ENCODE measurements at regions not wholly inside any gene's neighbourhood (a gene's known extent, or its start where the extent isn't known, plus 50 kb on each side); places are given as distances from the start of the nearest gene placed in this dataset.
"Not testable (repeated sequence)": the region's sequence is repeated elsewhere in the genome, so short reads cannot be mapped to it uniquely, and the experiment has no call there.

DNA sequence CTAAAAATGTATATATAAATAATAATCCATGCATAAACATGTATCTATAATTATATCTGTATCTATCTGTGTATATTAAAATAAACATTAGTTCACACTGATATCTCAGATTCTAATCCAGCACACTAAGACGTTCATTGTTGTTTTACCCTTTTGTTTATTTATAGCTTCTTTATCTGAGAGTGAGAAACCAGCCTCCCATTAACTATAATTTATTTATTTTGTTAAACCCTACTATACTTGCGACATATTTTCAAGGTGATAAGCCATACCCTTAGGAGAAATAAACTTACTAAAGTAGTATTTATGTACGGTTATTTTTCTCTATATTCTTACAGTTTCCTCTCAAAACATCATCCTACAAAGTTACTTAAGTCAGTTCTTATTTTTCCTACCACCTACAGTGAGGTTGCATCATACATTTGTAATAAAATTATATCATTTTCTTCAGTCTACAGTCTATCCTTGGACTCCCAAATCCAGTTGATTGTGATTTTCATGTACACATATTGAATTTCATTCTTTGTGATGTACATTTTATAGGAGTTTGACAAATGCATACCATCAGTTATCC, 726.4 kb upstream of the FAM174A start:
- no peak overlapping the region for H3K4me3 ChIP-seq (ENCODE audit: low read length)
- no peak overlapping the region for H3K9ac ChIP-seq (ENCODE audit: low read length)
- no peaks in the 10 kb centered on the region for H3K27me3 ChIP-seq (ENCODE audit: control insufficient read depth, insufficient read depth, low read length)
- no peaks in the 10 kb centered on the region for H3K4me1 ChIP-seq (ENCODE audit: control insufficient read depth, insufficient read depth, low read length)
- H3K27ac ChIP-seq (ENCODE audit: low read depth, low read length), result no peak overlapping the region
- H3K36me3 ChIP-seq (ENCODE audit: control insufficient read depth, insufficient read depth, low read length), result no peaks in the 10 kb centered on the region

DNA sequence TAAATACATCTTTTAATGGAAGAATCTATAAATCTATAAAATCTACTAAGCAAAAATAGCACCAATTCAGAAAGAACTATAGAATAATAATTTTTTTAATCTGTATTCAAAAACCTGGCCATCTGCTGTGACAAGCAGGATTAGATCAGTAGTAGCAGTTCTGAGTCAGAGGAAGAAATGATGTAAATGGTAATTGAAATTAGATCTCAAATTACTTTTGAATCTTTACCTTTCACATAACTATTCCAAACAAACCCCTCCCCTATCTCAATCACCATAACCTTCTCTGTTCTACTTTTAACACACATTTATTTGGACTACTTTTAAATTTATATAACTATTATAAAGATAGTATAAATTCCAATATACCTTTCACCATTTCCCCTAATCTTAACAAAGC, 727.8 kb upstream of the FAM174A start:
- Histone ChIP-seq H3K36me3 (ENCODE audit: control insufficient read depth, insufficient read depth, low read length) (no peaks in the 10 kb centered on the region), H3K4me3 (ENCODE audit: low read length) (no peak overlapping the region), H3K27me3 (ENCODE audit: control insufficient read depth, insufficient read depth, low read length) (no peaks in the 10 kb centered on the region), H3K9ac (ENCODE audit: low read length) (no peak overlapping the region), H3K27ac (ENCODE audit: low read depth, low read length) (no peak overlapping the region), H3K4me1 (ENCODE audit: control insufficient read depth, insufficient read depth, low read length) (no peaks in the 10 kb centered on the region)

DNA sequence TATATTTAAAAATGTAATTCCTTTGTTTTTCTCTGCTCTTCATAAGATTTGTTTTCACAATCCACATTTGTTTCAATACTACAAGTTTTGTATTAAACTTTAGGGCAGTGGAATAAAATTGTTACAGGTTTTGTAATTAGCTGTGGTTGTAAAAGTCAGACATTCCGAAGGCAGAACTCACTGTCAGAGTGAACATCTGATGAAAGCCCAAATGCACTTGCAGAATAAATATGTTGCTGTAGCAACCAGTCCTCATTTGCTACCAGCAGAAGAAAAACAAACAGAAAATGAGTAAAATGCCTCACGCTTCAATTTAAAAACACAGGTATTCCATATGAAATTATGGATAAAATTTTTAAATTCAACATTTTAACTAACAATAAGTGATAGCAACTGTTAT, 740.1 kb upstream of the FAM174A start:
- Histone ChIP-seq H3K9ac (ENCODE audit: low read length) (no peak overlapping the region), H3K4me1 (ENCODE audit: control insufficient read depth, insufficient read depth, low read length) (no peaks in the 10 kb centered on the region)

DNA sequence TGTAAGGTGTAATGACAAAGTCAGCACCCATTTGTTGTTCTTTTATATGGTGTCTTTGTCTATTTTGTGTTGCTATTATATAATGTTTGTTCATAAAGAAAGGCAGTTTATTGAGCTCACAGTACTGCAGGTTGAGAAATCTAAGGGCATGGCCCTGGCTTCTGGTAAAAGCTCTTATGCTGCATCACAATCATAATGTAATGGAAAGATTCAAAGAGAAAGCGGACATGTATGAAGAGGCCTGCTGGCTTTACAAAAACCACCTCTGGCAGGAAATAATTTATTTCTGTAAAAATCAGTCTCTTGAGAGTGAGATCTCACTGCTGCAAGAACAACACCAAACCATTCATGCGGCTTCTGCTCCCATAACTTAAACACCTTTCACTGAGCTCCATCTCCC, 746.7 kb upstream of the FAM174A start:
- Histone ChIP-seq H3K4me3 (ENCODE audit: low read length) (no peak overlapping the region), H3K36me3 (ENCODE audit: control insufficient read depth, insufficient read depth, low read length) (no peaks in the 10 kb centered on the region), H3K27ac (ENCODE audit: low read depth, low read length) (no peak overlapping the region), H3K4me1 (ENCODE audit: control insufficient read depth, insufficient read depth, low read length) (no peaks in the 10 kb centered on the region), H3K27me3 (ENCODE audit: control insufficient read depth, insufficient read depth, low read length) (no peaks in the 10 kb centered on the region), H3K9ac (ENCODE audit: low read length) (no peak overlapping the region)

More for the DNA sequence above, 740.1 kb upstream of the FAM174A start:
- Histone ChIP-seq H3K27ac (ENCODE audit: low read depth, low read length) (no peak overlapping the region), H3K4me3 (ENCODE audit: low read length) (no peak overlapping the region), H3K36me3 (ENCODE audit: control insufficient read depth, insufficient read depth, low read length) (no peaks in the 10 kb centered on the region), H3K27me3 (ENCODE audit: control insufficient read depth, insufficient read depth, low read length) (no peaks in the 10 kb centered on the region)

DNA sequence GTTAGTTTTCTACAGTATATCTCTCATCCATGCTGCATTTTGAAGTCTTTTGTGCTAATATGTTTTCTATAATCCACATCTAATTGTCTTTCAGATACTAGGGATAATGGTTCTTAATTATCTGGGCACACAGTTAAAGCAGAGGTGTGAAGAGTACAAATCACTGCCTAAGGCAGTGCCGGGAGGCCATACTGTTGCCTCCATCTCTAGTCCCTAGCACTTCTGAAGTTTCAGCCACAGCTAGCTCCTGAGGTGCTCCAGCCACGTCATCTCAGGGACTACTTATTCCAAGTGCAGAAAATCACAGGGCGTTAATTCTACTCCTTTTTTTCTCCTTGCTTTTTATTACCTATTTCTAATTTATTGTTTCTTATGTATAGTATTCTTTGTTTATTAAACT, 760.0 kb upstream of the FAM174A start:
- no peak overlapping the region for H3K4me3 ChIP-seq (ENCODE audit: low read length)

DNA sequence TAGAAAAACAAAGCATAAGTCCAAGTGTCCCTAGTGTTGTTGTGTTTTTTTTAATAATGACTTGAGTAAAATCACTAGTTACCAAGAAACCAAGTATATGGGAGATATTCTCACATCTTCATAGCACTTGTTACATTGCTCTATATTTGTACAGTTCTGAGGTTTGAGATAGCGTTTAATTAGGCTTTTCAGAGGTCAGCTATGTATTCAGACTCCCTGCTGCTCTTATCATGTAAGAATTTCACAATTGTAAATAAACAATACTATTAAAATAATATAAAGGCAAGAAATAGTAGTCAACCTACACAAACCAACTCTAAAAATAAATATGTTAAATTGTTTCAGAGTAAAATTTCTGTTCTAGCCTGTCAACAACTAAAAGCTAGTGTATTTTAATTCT, 761.9 kb upstream of the FAM174A start:
- Histone ChIP-seq H3K27ac (ENCODE audit: low read depth, low read length) (no peak overlapping the region), H3K27me3 (ENCODE audit: control insufficient read depth, insufficient read depth, low read length) (no peaks in the 10 kb centered on the region), H3K4me1 (ENCODE audit: control insufficient read depth, insufficient read depth, low read length) (no peaks in the 10 kb centered on the region), H3K4me3 (ENCODE audit: low read length) (no peak overlapping the region), H3K9ac (ENCODE audit: low read length) (no peak overlapping the region), H3K36me3 (ENCODE audit: control insufficient read depth, insufficient read depth, low read length) (no peaks in the 10 kb centered on the region)

More for the DNA sequence above, 760.0 kb upstream of the FAM174A start:
- Histone ChIP-seq H3K27ac (ENCODE audit: low read depth, low read length) (no peak overlapping the region), H3K9ac (ENCODE audit: low read length) (no peak overlapping the region), H3K36me3 (ENCODE audit: control insufficient read depth, insufficient read depth, low read length) (no peaks in the 10 kb centered on the region), H3K27me3 (ENCODE audit: control insufficient read depth, insufficient read depth, low read length) (no peaks in the 10 kb centered on the region), H3K4me1 (ENCODE audit: control insufficient read depth, insufficient read depth, low read length) (no peaks in the 10 kb centered on the region)

DNA sequence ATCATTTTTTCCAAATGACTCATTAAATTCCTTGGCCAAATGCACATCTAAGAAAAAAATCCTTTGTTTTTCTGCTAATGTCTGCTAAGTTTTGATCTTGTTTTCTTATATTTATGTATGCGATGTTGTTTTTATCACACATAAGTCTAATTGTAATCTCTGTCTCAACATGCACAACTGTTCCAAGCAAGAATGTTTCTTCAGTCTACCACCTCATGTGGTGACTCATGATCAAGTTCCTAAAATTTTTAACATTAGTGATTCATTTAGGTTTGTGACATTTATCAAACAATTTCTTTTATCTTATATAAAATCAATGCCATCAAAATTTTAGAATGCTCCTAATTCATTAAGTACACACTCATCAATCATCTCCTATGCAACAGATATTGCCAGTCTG, 763.9 kb upstream of the FAM174A start:
- Histone ChIP-seq H3K9ac (ENCODE audit: low read length) (no peak overlapping the region), H3K4me3 (ENCODE audit: low read length) (no peak overlapping the region), H3K4me1 (ENCODE audit: control insufficient read depth, insufficient read depth, low read length) (no peaks in the 10 kb centered on the region), H3K27me3 (ENCODE audit: control insufficient read depth, insufficient read depth, low read length) (no peaks in the 10 kb centered on the region), H3K27ac (ENCODE audit: low read depth, low read length) (no peak overlapping the region), H3K36me3 (ENCODE audit: control insufficient read depth, insufficient read depth, low read length) (no peaks in the 10 kb centered on the region)

DNA sequence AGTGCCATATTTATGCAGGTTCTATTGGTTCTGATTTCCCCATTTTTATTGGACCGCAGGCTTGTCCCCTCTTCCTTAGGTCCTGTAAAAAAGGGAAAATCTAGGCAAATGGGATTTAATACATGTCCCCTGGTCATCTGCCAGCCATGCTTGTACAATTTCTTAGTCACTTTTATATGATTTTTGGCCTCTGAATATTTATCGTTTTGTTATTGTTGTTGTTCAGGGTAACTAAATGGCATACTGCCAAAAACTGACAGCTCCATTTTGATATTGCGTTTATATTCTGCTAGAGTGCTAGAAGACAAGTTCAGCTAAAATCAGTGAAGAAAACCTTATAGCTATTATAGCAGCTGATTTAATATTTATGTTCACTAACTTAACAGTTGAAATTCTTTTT, 770.2 kb upstream of the FAM174A start:
- Histone ChIP-seq H3K4me1 (ENCODE audit: control insufficient read depth, insufficient read depth, low read length) (no peaks in the 10 kb centered on the region), H3K9ac (ENCODE audit: low read length) (no peak overlapping the region), H3K27ac (ENCODE audit: low read depth, low read length) (no peak overlapping the region), H3K36me3 (ENCODE audit: control insufficient read depth, insufficient read depth, low read length) (no peaks in the 10 kb centered on the region), H3K27me3 (ENCODE audit: control insufficient read depth, insufficient read depth, low read length) (no peaks in the 10 kb centered on the region), H3K4me3 (ENCODE audit: low read length) (no peak overlapping the region)

DNA sequence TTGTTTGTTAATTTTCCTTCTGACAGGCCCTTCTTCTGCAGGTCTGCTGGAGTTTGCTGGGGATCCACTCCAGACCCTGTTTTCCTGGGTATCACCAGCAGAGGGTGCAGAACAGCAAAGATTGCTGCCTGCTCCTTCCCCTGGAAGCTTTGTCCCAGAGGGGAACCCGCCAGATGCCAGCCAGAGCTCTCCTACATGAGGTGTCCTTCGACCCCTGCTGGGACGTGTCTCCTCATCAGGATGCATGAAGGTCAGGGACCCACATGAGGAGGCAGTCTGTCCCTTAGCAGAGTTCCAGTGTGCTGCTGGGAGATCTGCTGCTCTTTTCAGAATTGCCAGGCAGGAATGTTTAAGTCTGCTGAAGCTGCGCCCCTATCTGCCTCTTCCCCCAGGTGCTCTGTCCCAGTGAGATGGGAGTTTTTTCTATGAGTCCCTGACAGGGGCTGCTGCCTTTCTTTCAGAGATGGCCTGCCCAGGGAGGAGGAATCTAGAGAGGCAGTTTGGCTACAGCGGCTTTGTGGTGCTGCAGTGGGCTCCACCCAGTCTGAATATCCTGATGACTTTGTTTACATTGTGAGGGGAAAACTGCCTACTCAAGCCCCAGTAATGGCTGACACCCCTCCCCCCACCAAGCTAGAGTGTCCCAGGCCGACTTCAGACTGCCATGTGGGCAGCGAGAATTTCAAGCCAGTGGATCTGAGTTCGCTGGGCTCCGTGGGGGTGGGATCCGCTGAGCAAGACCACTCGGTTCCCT, 772.0 kb upstream of the FAM174A start:
- H3K27ac ChIP-seq (ENCODE audit: low read depth, low read length), result no peak overlapping the region
- H3K9ac ChIP-seq (ENCODE audit: low read length), result no peak overlapping the region

DNA sequence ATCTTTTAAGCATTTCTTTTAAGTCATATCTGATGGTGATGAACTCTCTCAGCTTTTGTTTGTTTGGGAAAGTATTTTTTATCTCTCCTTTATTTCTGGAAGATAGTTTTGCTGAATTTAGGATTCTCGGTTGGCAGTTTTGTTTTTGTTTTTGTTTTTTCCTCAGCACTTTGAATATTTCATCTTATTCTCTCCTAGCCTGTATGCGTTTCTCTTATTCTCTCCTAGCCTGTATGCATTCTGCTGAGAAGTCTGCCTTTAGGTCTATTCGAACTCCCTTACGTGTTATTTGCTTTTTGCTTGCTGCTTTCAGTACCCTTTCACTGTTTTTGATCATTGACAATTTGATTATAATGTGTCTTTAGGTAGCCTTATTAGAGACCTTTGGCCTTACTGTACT, 787.8 kb upstream of the FAM174A start:
- H3K4me3 ChIP-seq (ENCODE audit: low read length), result no peak overlapping the region
- no peaks in the 10 kb centered on the region for H3K4me1 ChIP-seq (ENCODE audit: control insufficient read depth, insufficient read depth, low read length)
- H3K9ac ChIP-seq (ENCODE audit: low read length), result no peak overlapping the region
- no peaks in the 10 kb centered on the region for H3K36me3 ChIP-seq (ENCODE audit: control insufficient read depth, insufficient read depth, low read length)
- H3K27ac ChIP-seq (ENCODE audit: low read depth, low read length), result no peak overlapping the region
- no peaks in the 10 kb centered on the region for H3K27me3 ChIP-seq (ENCODE audit: control insufficient read depth, insufficient read depth, low read length)

More for the DNA sequence above, 772.0 kb upstream of the FAM174A start:
- Histone ChIP-seq H3K36me3 (ENCODE audit: control insufficient read depth, insufficient read depth, low read length) (no peaks in the 10 kb centered on the region), H3K4me3 (ENCODE audit: low read length) (no peak overlapping the region), H3K4me1 (ENCODE audit: control insufficient read depth, insufficient read depth, low read length) (no peaks in the 10 kb centered on the region), H3K27me3 (ENCODE audit: control insufficient read depth, insufficient read depth, low read length) (no peaks in the 10 kb centered on the region)

DNA sequence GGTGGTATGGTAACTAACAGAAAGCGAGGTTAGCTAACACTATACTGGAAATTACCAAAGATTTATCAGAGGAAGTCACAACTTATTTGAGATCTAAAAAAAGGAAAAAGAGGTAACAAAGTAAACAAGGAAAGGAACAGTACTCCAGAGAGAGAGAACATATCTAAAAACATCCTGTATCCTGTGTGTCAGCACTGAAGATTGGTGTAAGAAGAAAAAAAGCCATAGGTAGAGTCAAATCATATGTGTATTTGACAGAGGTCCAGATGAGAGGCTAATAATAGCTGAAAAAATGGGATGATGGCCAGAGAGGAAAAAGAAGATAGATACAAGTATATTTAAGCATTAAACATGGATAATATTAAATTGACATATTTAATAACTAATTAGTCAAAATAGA, 802.0 kb upstream of the FAM174A start:
- not testable (repeated sequence) for H3K9ac ChIP-seq (ENCODE audit: low read length); H3K27me3 ChIP-seq (ENCODE audit: control insufficient read depth, insufficient read depth, low read length); H3K36me3 ChIP-seq (ENCODE audit: control insufficient read depth, insufficient read depth, low read length); H3K4me3 ChIP-seq (ENCODE audit: low read length); H3K4me1 ChIP-seq (ENCODE audit: control insufficient read depth, insufficient read depth, low read length); H3K27ac ChIP-seq (ENCODE audit: low read depth, low read length)

DNA sequence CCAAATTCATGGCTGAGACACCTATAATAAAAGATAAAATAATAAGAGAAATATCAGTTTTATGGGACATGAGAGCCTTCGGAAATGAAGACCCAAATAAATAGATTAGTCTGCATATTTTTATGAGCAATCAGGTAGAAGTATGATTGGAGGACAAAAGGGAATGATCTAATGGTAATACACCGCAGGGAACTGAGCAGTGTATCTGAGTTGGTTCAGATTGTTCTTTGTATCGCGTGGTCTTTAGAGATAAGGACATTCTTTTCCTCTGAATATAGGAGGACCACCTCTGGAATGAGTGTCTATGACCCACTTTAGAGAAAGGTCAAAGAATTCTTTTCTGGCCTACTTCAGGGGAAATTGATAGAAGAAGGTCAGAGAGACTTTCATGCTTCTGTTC, 801.8 kb upstream of the CHD1 start:
- H3K36me3 ChIP-seq (ENCODE audit: control insufficient read depth, insufficient read depth, low read length); H3K4me3 ChIP-seq (ENCODE audit: low read length); H3K27me3 ChIP-seq (ENCODE audit: control insufficient read depth, insufficient read depth, low read length); H3K27ac ChIP-seq (ENCODE audit: low read depth, low read length); H3K9ac ChIP-seq (ENCODE audit: low read length); H3K4me1 ChIP-seq (ENCODE audit: control insufficient read depth, insufficient read depth, low read length): not testable (repeated sequence)

DNA sequence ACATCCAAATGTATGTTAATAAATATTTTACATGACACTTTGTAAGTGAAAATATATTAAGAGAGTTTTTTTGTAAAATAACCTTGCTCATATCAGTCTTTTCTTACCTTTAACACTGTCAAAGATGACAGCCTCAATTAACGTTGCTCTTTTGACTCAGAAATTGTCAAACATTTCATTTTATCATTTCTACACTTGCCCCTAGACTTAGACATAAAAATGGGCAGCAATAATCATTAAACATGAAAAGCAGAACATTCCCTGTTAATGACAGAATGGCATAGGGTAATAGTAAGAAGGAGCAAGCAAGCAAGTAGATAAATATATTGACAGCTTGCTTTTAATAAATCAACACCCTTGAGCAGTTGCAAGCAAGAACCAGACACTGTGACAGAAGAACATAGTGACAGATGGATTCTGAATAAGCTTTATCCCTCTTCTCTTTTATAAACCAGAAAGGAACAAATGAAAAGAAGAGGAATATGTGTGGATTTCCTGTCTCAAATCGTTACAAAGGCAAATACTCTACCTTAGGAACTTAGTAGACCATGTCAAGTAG, 796.0 kb upstream of the CHD1 start:
- H3K4me1 ChIP-seq (ENCODE audit: control insufficient read depth, insufficient read depth, low read length), result no peaks in the 10 kb centered on the region
- H3K36me3 ChIP-seq (ENCODE audit: control insufficient read depth, insufficient read depth, low read length), result no peaks in the 10 kb centered on the region
- H3K27me3 ChIP-seq (ENCODE audit: control insufficient read depth, insufficient read depth, low read length), result no peaks in the 10 kb centered on the region
- no peak overlapping the region for H3K27ac ChIP-seq (ENCODE audit: low read depth, low read length)
- H3K4me3 ChIP-seq (ENCODE audit: low read length), result no peak overlapping the region
- H3K9ac ChIP-seq (ENCODE audit: low read length), result no peak overlapping the region
